ENCODE measurements at regions not wholly inside any gene's neighbourhood (a gene's known extent, or its start where the extent isn't known, plus 50 kb on each side); places are given as distances from the start of the nearest gene placed in this dataset.

DNA sequence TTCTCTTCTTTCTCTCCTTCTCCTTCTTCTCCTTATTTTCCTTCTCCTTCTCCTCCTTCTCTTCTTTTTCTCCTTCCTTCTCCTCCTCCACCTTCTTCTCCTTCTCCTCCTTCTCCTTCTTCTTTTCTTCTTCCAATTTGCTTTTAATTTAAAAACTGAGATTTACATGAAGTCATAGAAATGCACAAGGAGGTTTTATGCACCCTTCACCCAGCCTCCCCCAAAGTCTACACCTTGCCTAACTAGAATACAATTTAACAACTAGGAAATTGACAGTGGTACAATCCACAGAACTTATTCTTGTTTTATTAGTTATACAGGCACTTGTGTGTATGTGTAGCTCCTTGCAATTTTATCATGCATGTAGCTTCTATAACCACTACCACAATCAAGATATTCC is 826.7 kb downstream of the KCNJ2 start (continued):
- TF ChIP-seq, protein P1, sequence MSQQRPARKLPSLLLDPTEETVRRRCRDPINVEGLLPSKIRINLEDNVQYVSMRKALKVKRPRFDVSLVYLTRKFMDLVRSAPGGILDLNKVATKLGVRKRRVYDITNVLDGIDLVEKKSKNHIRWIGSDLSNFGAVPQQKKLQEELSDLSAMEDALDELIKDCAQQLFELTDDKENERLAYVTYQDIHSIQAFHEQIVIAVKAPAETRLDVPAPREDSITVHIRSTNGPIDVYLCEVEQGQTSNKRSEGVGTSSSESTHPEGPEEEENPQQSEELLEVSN (IDR thresholded peaks at IDR 0.05) = no peak
- TF ChIP-seq PHF8 (conservative IDR thresholded peaks at IDR 0.05; ENCODE audit: low read depth, low read length) (no peak), SUZ12 (IDR thresholded peaks at IDR 0.05; ENCODE audit: low read length) (no peak), TBP (IDR thresholded peaks at IDR 0.05; ENCODE audit: low read depth, low read length) (no peak), KDM4A (IDR thresholded peaks at IDR 0.05; ENCODE audit: low read depth, low read length, severe bottlenecking) (no peak), GTF2F1 (IDR thresholded peaks at IDR 0.05; ENCODE audit: borderline replicate concordance, low read depth, low read length) (no peak), EGR1 (IDR thresholded peaks at IDR 0.05; ENCODE audit: borderline replicate concordance, low read depth, low read length) (no peak), HDAC6 (IDR thresholded peaks at IDR 0.05; ENCODE audit: low read depth, low read length) (no peak), NRF1 (IDR thresholded peaks at IDR 0.05; ENCODE audit: low read depth, low read length) (no peak), HDAC2 (IDR thresholded peaks at IDR 0.05; ENCODE audit: borderline replicate concordance in 1 of 2, low read depth in 2 of 2, low read length in 2 of 2) (no peak), POLR2A (IDR thresholded peaks at IDR 0.05; ENCODE audit: control extremely low read depth in 1 of 2, low read depth in 2 of 2, low read length in 2 of 2) (no peak), SP4 (IDR thresholded peaks at IDR 0.05; ENCODE audit: low read length) (no peak), RAD21 (IDR thresholded peaks at IDR 0.05 in 1 of 2, conservative IDR thresholded peaks at IDR 0.05 in 1 of 2; ENCODE audit: low read depth in 2 of 2, low read length in 2 of 2) (no peak)
- TF ChIP-seq, protein P2, sequence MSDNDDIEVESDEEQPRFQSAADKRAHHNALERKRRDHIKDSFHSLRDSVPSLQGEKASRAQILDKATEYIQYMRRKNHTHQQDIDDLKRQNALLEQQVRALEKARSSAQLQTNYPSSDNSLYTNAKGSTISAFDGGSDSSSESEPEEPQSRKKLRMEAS (IDR thresholded peaks at IDR 0.05) = no peak
- TF ChIP-seq, protein P3, sequence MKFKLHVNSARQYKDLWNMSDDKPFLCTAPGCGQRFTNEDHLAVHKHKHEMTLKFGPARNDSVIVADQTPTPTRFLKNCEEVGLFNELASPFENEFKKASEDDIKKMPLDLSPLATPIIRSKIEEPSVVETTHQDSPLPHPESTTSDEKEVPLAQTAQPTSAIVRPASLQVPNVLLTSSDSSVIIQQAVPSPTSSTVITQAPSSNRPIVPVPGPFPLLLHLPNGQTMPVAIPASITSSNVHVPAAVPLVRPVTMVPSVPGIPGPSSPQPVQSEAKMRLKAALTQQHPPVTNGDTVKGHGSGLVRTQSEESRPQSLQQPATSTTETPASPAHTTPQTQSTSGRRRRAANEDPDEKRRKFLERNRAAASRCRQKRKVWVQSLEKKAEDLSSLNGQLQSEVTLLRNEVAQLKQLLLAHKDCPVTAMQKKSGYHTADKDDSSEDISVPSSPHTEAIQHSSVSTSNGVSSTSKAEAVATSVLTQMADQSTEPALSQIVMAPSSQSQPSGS (IDR thresholded peaks at IDR 0.05; ENCODE audit: low read length) = no peak
- TF ChIP-seq, protein P4, sequence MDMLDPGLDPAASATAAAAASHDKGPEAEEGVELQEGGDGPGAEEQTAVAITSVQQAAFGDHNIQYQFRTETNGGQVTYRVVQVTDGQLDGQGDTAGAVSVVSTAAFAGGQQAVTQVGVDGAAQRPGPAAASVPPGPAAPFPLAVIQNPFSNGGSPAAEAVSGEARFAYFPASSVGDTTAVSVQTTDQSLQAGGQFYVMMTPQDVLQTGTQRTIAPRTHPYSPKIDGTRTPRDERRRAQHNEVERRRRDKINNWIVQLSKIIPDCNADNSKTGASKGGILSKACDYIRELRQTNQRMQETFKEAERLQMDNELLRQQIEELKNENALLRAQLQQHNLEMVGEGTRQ (IDR thresholded peaks at IDR 0.05; ENCODE audit: low read length) = no peak
